Lower leg skin (tissue), 3 donors: ENCODE measurements at regions not wholly inside any gene's neighbourhood (a gene's known extent, or its start where the extent isn't known, plus 50 kb on each side); places are given as distances from the start of the nearest gene placed in this dataset.
"Not testable (repeated sequence)": the region's sequence is repeated elsewhere in the genome, so short reads cannot be mapped to it uniquely, and the experiment has no call there.

ENCODE experiments used
- POLR2A ChIP-seq, 2 donors: fragments of 450-650 bp; IDR thresholded peaks; one replicate each; pipeline ENCODE4 v1.6.1; 2016 to 2017; ENCODE audit warnings: antibody characterized with exemption in 2 of 2, mild to moderate bottlenecking in 1 of 2, moderate library complexity in 1 of 2
- TF ChIP-seq, protein P1 (sequence below), 3 donors: fragments of 450-650 bp; IDR thresholded peaks; one replicate each; pipeline ENCODE4 v1.5.1; 2016; ENCODE audit warnings: antibody characterized with exemption in 3 of 3, mild to moderate bottlenecking in 3 of 3, moderate library complexity in 2 of 3

DNA sequence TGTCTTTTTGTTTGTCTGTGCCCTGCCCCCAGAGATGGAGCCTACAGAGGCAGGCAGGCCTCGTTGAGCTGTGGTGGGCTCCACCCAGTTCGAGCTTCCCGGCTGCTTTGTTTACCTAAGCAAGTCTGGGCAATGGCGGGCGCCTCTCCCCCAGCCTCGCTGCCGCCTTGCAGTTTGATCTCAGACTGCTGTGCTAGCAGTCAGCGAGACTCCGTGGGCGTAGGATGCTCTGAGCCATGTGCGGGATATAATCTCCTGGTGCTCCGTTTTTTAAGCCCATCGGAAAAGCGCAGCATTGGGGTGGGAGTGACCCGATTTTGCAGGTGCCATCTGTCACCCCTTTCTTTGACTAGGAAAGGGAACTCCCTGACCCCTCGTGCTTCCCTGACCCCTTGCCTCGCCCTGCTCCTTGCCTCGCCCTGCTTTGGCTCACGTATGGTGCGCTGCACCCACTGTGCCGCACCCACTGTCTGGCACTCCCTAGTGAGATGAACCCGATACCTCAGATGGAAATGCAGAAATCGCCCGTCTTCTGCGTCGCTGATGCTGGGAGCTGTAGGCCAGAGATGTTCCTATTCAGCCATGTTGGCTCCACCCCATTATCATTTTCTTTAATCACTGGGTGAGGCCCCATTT, 269.0 kb upstream of the RBMS1 start:
- TF ChIP-seq, protein P1, sequence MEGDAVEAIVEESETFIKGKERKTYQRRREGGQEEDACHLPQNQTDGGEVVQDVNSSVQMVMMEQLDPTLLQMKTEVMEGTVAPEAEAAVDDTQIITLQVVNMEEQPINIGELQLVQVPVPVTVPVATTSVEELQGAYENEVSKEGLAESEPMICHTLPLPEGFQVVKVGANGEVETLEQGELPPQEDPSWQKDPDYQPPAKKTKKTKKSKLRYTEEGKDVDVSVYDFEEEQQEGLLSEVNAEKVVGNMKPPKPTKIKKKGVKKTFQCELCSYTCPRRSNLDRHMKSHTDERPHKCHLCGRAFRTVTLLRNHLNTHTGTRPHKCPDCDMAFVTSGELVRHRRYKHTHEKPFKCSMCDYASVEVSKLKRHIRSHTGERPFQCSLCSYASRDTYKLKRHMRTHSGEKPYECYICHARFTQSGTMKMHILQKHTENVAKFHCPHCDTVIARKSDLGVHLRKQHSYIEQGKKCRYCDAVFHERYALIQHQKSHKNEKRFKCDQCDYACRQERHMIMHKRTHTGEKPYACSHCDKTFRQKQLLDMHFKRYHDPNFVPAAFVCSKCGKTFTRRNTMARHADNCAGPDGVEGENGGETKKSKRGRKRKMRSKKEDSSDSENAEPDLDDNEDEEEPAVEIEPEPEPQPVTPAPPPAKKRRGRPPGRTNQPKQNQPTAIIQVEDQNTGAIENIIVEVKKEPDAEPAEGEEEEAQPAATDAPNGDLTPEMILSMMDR (IDR thresholded peaks at IDR 0.05): not testable (repeated sequence)
- not testable (repeated sequence) for TF ChIP-seq POLR2A (IDR thresholded peaks at IDR 0.05)
